Mucosa of gallbladder (tissue), 1 donor: ENCODE measurements at regions not wholly inside any gene's neighbourhood (a gene's known extent, or its start where the extent isn't known, plus 50 kb on each side); places are given as distances from the start of the nearest gene placed in this dataset.

Experiments
- DNase-seq: peaks from one replicate; pipeline ENCODE4 v3.0.0-alpha.2; 2020; ENCODE audit warnings: low spot score
- donor health status: DM: no; HTN: no; CAD: no.

- no peak for DNase-seq
These were observed 336.4 kb downstream of the ZNF536 start for GRCh38 chr19:30708416-30709178.

GRCh38 chr19:30704771-30705330, 332.7 kb downstream of the ZNF536 start:
- no peak for DNase-seq

GRCh38 chr19:30703645-30704044, 331.5 kb downstream of the ZNF536 start:
- DNase-seq: no peak

GRCh38 chr19:30701178-30701577, 329.0 kb downstream of the ZNF536 start:
- no peak for DNase-seq

- no peak for DNase-seq
These were observed 327.7 kb downstream of the ZNF536 start for GRCh38 chr19:30699871-30700280.

- DNase-seq: no peak
These were observed 324.3 kb downstream of the ZNF536 start for GRCh38 chr19:30696514-30696913.

GRCh38 chr19:30695171-30695875, 323.1 kb downstream of the ZNF536 start:
- DNase-seq: no peak

GRCh38 chr19:30694156-30694755, 322.1 kb downstream of the ZNF536 start:
- DNase-seq: no peak

GRCh38 chr19:30692879-30693503, 320.8 kb downstream of the ZNF536 start:
- DNase-seq: no peak

- no peak for DNase-seq
These were observed 320.1 kb downstream of the ZNF536 start for GRCh38 chr19:30692181-30692811.

GRCh38 chr19:30691819-30692166, 319.6 kb downstream of the ZNF536 start:
- no peak for DNase-seq

GRCh38 chr19:30690935-30691818, 319.0 kb downstream of the ZNF536 start:
- no peak for DNase-seq

GRCh38 chr19:30690525-30690924, 318.3 kb downstream of the ZNF536 start:
- DNase-seq: no peak

- DNase-seq: no peak
These were observed 317.3 kb downstream of the ZNF536 start for GRCh38 chr19:30689474-30689873.

GRCh38 chr19:30688696-30689095, 316.5 kb downstream of the ZNF536 start:
- DNase-seq: no peak

GRCh38 chr19:30686826-30687566, 314.8 kb downstream of the ZNF536 start:
- no peak for DNase-seq

- no peak for DNase-seq
These were observed 314.1 kb downstream of the ZNF536 start for GRCh38 chr19:30686176-30686820.

GRCh38 chr19:30685426-30686000, 313.3 kb downstream of the ZNF536 start:
- DNase-seq: no peak

- DNase-seq: no peak
These were observed 312.4 kb downstream of the ZNF536 start for GRCh38 chr19:30684613-30685012.
